ENCODE measurements at regions not wholly inside any gene's neighbourhood (a gene's known extent, or its start where the extent isn't known, plus 50 kb on each side); places are given as distances from the start of the nearest gene placed in this dataset.
"Not testable (repeated sequence)": the region's sequence is repeated elsewhere in the genome, so short reads cannot be mapped to it uniquely, and the experiment has no call there.

GRCh38 chr12:42884116-42884515 lies 294.6 kb upstream of the PRICKLE1 start:
- Mint-ChIP-seq H3K36me3 (no peaks in the 10 kb centered on the region), H3K27ac (no peak overlapping the region), H3K4me3 (no peak overlapping the region), H3K9me3 (peaks cover 5 to 23% (median 7%) of the 10 kb centered on the region in 5 donors), H3K27me3 (peaks cover 0 to 2% of the 10 kb centered on the region in 2 donors), H3K4me1 (no peaks in the 10 kb centered on the region)
- ChIA-PET CTCF (no interaction called here), POLR2A (no interaction called here)
- Histone ChIP-seq H3K9me3 (ENCODE audit: low read length) (no peaks in the 10 kb centered on the region), H3K4me1 (ENCODE audit: insufficient read depth, low read length) (no peaks in the 10 kb centered on the region), H3K36me3 (ENCODE audit: insufficient read depth, low read length) (no peaks in the 10 kb centered on the region), H3K27me3 (ENCODE audit: insufficient read depth, low read length, poor library complexity, severe bottlenecking) (no peaks in the 10 kb centered on the region), H3K27ac (ENCODE audit: low read depth, low read length) (no peak overlapping the region), H3K4me3 (ENCODE audit: low read length) (no peak overlapping the region)
- no peak for DNase-seq

GRCh38 chr12:42873401-42873800 lies 283.9 kb upstream of the PRICKLE1 start:
- Mint-ChIP-seq H3K9me3 (peaks cover 2 to 12% (median 5%) of the 10 kb centered on the region in 5 donors), H3K27ac (no peak overlapping the region), H3K4me1 (no peaks in the 10 kb centered on the region), H3K27me3 (peaks cover 0 to 1% of the 10 kb centered on the region in 2 donors), H3K4me3 (no peak overlapping the region), H3K36me3 (no peaks in the 10 kb centered on the region)
- no peaks in the 10 kb centered on the region for H3K36me3 ChIP-seq (ENCODE audit: insufficient read depth, low read length)
- no peak overlapping the region for H3K27ac ChIP-seq (ENCODE audit: low read depth, low read length)
- H3K27me3 ChIP-seq (ENCODE audit: insufficient read depth, low read length, poor library complexity, severe bottlenecking): no peaks in the 10 kb centered on the region
- ChIA-PET CTCF (no interaction called here), POLR2A (no interaction called here)
- H3K9me3 ChIP-seq (ENCODE audit: low read length): no peaks in the 10 kb centered on the region
- no peak overlapping the region for H3K4me3 ChIP-seq (ENCODE audit: low read length)
- H3K4me1 ChIP-seq (ENCODE audit: insufficient read depth, low read length): no peaks in the 10 kb centered on the region
- DNase-seq: no peak

- H3K27me3 Mint-ChIP-seq: peaks cover 0 to 1% of the 10 kb centered on the region in 2 donors
- Histone ChIP-seq H3K27ac (ENCODE audit: low read depth, low read length) (no peak overlapping the region), H3K4me1 (ENCODE audit: insufficient read depth, low read length) (no peaks in the 10 kb centered on the region), H3K9me3 (ENCODE audit: low read length) (no peaks in the 10 kb centered on the region), H3K4me3 (ENCODE audit: low read length) (no peak overlapping the region), H3K27me3 (ENCODE audit: insufficient read depth, low read length, poor library complexity, severe bottlenecking) (no peaks in the 10 kb centered on the region), H3K36me3 (ENCODE audit: insufficient read depth, low read length) (no peaks in the 10 kb centered on the region)
- POLR2A ChIA-PET: no interaction called here
- H3K4me3 Mint-ChIP-seq: no peak overlapping the region
- no peak overlapping the region for H3K27ac Mint-ChIP-seq
- CTCF ChIA-PET: no interaction called here
- H3K9me3 Mint-ChIP-seq: peaks cover 0 to 10% (median 4%) of the 10 kb centered on the region in 5 donors
- DNase-seq: no peak
- no peaks in the 10 kb centered on the region for H3K36me3 Mint-ChIP-seq
- no peaks in the 10 kb centered on the region for H3K4me1 Mint-ChIP-seq
Measured at GRCh38 chr12:42871816-42872215, 282.3 kb upstream of the PRICKLE1 start.

- Mint-ChIP-seq H3K9me3 (peaks cover 0 to 16% (median 2%) of the 10 kb centered on the region in 5 donors), H3K27ac (no peak overlapping the region), H3K4me1 (no peaks in the 10 kb centered on the region), H3K4me3 (no peak overlapping the region), H3K27me3 (peaks cover 0 to 3% of the 10 kb centered on the region in 2 donors), H3K36me3 (no peaks in the 10 kb centered on the region)
- no peaks in the 10 kb centered on the region for H3K36me3 ChIP-seq (ENCODE audit: insufficient read depth, low read length)
- no peak overlapping the region for H3K27ac ChIP-seq (ENCODE audit: low read depth, low read length)
- H3K27me3 ChIP-seq (ENCODE audit: insufficient read depth, low read length, poor library complexity, severe bottlenecking): no peaks in the 10 kb centered on the region
- H3K9me3 ChIP-seq (ENCODE audit: low read length): no peaks in the 10 kb centered on the region
- H3K4me3 ChIP-seq (ENCODE audit: low read length): no peak overlapping the region
- no peaks in the 10 kb centered on the region for H3K4me1 ChIP-seq (ENCODE audit: insufficient read depth, low read length)
- DNase-seq: no peak
- CTCF ChIA-PET: no interaction called here
- POLR2A ChIA-PET: no interaction called here
Measured at GRCh38 chr12:42868291-42868690, 278.7 kb upstream of the PRICKLE1 start.

DNA sequence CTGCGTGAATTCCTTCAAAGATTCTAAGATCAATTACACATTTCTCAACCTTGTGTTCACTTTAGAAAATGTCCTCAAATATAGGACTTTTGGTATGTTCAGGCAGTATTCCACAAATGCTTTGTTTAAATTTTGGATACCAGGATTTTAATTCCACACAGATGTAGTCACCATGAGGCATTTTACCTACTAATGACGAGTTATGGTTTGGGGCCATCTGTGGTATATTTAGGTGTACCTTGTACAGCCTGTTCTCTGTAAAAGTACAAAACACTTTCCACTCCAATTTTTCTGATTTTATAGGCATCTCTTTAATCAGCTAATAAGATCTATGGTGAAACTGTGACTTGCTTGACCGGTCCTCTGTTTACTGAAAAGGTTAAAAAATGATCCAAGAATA lies 275.7 kb upstream of the PRICKLE1 start:
- no peaks in the 10 kb centered on the region for H3K27me3 ChIP-seq (ENCODE audit: insufficient read depth, low read length, poor library complexity, severe bottlenecking)
- H3K4me1 ChIP-seq (ENCODE audit: insufficient read depth, low read length): no peaks in the 10 kb centered on the region
- H3K4me3 Mint-ChIP-seq: no peak overlapping the region
- no peaks in the 10 kb centered on the region for H3K36me3 Mint-ChIP-seq
- POLR2A ChIA-PET: no interaction called here
- H3K27ac Mint-ChIP-seq: no peak overlapping the region
- H3K4me3 ChIP-seq (ENCODE audit: low read length): no peak overlapping the region
- no peaks in the 10 kb centered on the region for H3K9me3 ChIP-seq (ENCODE audit: low read length)
- CTCF ChIA-PET: no interaction called here
- H3K36me3 ChIP-seq (ENCODE audit: insufficient read depth, low read length): no peaks in the 10 kb centered on the region
- H3K27ac ChIP-seq (ENCODE audit: low read depth, low read length): no peak overlapping the region
- no peaks in the 10 kb centered on the region for H3K4me1 Mint-ChIP-seq
- peaks cover 0 to 3% of the 10 kb centered on the region in 2 donors for H3K27me3 Mint-ChIP-seq
- peaks cover 0 to 13% (median 2%) of the 10 kb centered on the region in 5 donors for H3K9me3 Mint-ChIP-seq
- DNase-seq: no peak

DNA sequence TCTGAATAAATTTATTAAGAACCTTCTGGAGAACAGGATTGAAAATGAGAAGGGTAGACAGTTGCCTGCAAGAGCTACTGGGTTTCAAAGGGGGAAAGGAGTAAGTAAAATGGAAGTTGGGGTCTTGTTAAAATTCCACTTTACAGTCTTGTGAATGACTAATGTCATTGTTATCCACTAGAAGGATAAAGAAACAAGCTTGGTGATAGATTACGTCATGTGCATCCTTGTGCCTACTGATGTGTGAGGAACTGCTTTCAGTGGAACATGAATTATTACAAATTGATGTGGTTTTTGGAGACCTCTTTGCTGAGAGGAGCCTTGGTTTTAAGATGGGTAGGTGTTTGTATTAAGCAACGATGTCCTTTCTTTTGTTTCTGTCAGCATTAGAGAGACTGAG lies 272.5 kb upstream of the PRICKLE1 start:
- Histone ChIP-seq H3K9me3 (ENCODE audit: low read length) (no peaks in the 10 kb centered on the region), H3K4me1 (ENCODE audit: insufficient read depth, low read length) (no peaks in the 10 kb centered on the region), H3K27ac (ENCODE audit: low read depth, low read length) (no peak overlapping the region), H3K4me3 (ENCODE audit: low read length) (no peak overlapping the region), H3K36me3 (ENCODE audit: insufficient read depth, low read length) (no peaks in the 10 kb centered on the region), H3K27me3 (ENCODE audit: insufficient read depth, low read length, poor library complexity, severe bottlenecking) (no peaks in the 10 kb centered on the region)
- DNase-seq: no peak
- Mint-ChIP-seq H3K27me3 (peaks cover 0 to 2% of the 10 kb centered on the region in 2 donors), H3K36me3 (no peaks in the 10 kb centered on the region), H3K4me3 (no peak overlapping the region), H3K4me1 (no peaks in the 10 kb centered on the region), H3K27ac (no peak overlapping the region), H3K9me3 (peaks cover 0 to 7% (median 2%) of the 10 kb centered on the region in 5 donors)
- ChIA-PET CTCF (no interaction called here), POLR2A (no interaction called here)

- H3K27ac ChIP-seq (ENCODE audit: low read depth, low read length); DNase-seq; H3K27ac Mint-ChIP-seq; H3K4me3 ChIP-seq (ENCODE audit: low read length); H3K27me3 ChIP-seq (ENCODE audit: insufficient read depth, low read length, poor library complexity, severe bottlenecking); H3K27me3 Mint-ChIP-seq; H3K9me3 Mint-ChIP-seq; H3K36me3 ChIP-seq (ENCODE audit: insufficient read depth, low read length); H3K36me3 Mint-ChIP-seq; POLR2A ChIA-PET; H3K4me1 ChIP-seq (ENCODE audit: insufficient read depth, low read length); H3K9me3 ChIP-seq (ENCODE audit: low read length); H3K4me1 Mint-ChIP-seq; CTCF ChIA-PET; H3K4me3 Mint-ChIP-seq: not testable (repeated sequence)
Measured at GRCh38 chr12:42860331-42860730, 270.8 kb upstream of the PRICKLE1 start.

- no peaks in the 10 kb centered on the region for H3K27me3 ChIP-seq (ENCODE audit: insufficient read depth, low read length, poor library complexity, severe bottlenecking)
- no peak for DNase-seq
- Mint-ChIP-seq H3K9me3 (peaks cover 0 to 6% (median 0%) of the 10 kb centered on the region in 5 donors), H3K27ac (no peak overlapping the region), H3K4me1 (no peaks in the 10 kb centered on the region), H3K27me3 (no peaks in the 10 kb centered on the region), H3K4me3 (no peak overlapping the region), H3K36me3 (no peaks in the 10 kb centered on the region)
- no peak overlapping the region for H3K4me3 ChIP-seq (ENCODE audit: low read length)
- no peak overlapping the region for H3K27ac ChIP-seq (ENCODE audit: low read depth, low read length)
- H3K36me3 ChIP-seq (ENCODE audit: insufficient read depth, low read length): no peaks in the 10 kb centered on the region
- ChIA-PET CTCF (no interaction called here), POLR2A (no interaction called here)
- no peaks in the 10 kb centered on the region for H3K9me3 ChIP-seq (ENCODE audit: low read length)
- H3K4me1 ChIP-seq (ENCODE audit: insufficient read depth, low read length): no peaks in the 10 kb centered on the region
Measured at GRCh38 chr12:42859612-42860011, 270.1 kb upstream of the PRICKLE1 start.

DNA sequence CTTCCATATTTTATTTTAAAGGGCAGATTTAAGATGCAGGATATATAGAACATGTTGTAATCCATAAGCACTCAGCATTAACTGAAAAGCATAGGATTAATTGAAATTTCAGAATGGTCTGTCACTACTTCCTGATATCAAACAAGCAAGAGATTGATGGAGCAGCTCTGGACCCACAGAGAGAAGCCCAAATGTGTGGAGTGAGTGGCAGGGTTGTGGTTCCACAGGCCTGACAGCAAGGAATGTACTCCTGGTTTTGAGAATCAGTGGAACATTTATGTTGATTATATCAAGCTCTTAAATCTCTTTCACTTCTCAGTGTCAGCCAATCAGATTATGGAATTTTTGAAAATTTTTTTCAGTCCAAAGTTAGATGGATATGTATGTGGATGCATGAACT lies 267.6 kb upstream of the PRICKLE1 start:
- Histone ChIP-seq H3K4me1 (ENCODE audit: insufficient read depth, low read length) (no peaks in the 10 kb centered on the region), H3K27ac (ENCODE audit: low read depth, low read length) (no peak overlapping the region), H3K4me3 (ENCODE audit: low read length) (no peak overlapping the region), H3K9me3 (ENCODE audit: low read length) (no peaks in the 10 kb centered on the region), H3K27me3 (ENCODE audit: insufficient read depth, low read length, poor library complexity, severe bottlenecking) (no peaks in the 10 kb centered on the region), H3K36me3 (ENCODE audit: insufficient read depth, low read length) (no peaks in the 10 kb centered on the region)
- ChIA-PET POLR2A (no interaction called here), CTCF (no interaction called here)
- H3K4me1 Mint-ChIP-seq: no peaks in the 10 kb centered on the region
- H3K9me3 Mint-ChIP-seq: peaks cover 0 to 4% (median 0%) of the 10 kb centered on the region in 5 donors
- H3K27ac Mint-ChIP-seq: no peak overlapping the region
- DNase-seq: no peak
- H3K36me3 Mint-ChIP-seq: no peaks in the 10 kb centered on the region
- H3K4me3 Mint-ChIP-seq: no peak overlapping the region
- H3K27me3 Mint-ChIP-seq: no peaks in the 10 kb centered on the region
